ENCODE measurements at regions not wholly inside any gene's neighbourhood (a gene's known extent, or its start where the extent isn't known, plus 50 kb on each side); places are given as distances from the start of the nearest gene placed in this dataset.

- TF ChIP-seq POLR2AphosphoS5 (IDR thresholded peaks at IDR 0.05) (no peak), POLR2A (IDR thresholded peaks at IDR 0.05) (no peak)
Measured at GRCh38 chr12:93061473-93062419, 132.7 kb upstream of the EEA1 start.

All from spleen (tissue), 3 donors.